Stimulated activated CD4-positive, alpha-beta T cell treated with anti-CD3 and anti-CD28 coated beads, Interleukin-15, amount 100 ng/mL, for 1 hour (primary cell): ENCODE measurements at regions not wholly inside any gene's neighbourhood (a gene's known extent, or its start where the extent isn't known, plus 50 kb on each side); places are given as distances from the start of the nearest gene placed in this dataset.

ENCODE experiments used
- DNase-seq, 2 donors: peaks; one replicate each; pipeline ENCODE4 v3.0.0-alpha.2; 2020; ENCODE audit warnings: low read depth in 1 of 2, low spot score in 1 of 2

DNA sequence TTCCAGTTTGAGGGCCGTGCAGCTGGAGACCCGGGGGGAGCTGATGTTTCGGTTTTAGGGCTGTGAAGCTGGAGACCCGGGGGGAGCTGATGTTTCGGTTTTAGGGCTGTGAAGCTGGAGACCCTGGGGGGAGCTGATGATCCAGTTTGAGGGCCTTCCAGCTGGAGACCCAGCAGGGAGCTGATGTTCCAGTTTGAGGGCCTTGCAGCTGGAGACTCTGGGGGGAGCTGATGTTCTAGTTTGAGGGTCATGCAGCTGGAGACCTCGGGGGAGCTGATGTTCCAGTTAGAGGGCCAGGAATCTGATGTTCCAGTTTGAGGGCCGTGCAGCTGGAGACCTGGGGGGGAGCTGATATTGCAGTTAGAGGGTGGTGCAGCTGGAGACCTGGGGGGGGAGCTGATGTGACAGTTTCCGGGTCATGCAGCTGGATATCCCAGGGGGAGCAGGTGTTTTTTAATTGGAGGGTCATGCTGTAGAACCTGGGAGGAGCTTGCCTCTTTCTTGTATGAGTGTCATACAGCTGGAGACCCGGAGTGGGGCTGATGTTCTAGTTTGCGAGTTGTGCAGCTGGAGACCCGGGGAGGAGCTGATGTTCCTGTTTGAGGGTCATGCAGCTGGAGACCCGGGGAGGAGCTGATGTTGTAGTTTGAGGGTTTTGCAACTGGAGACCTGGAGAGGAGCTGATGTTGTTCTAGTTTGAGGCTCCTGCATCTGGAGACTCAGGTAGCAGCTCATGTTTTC is 153.2 kb downstream of the RTP5 start:
- DNase-seq = no peak

GRCh38 chr2:242024751-242025355 is 155.3 kb downstream of the RTP5 start:
- no peak for DNase-seq

DNA sequence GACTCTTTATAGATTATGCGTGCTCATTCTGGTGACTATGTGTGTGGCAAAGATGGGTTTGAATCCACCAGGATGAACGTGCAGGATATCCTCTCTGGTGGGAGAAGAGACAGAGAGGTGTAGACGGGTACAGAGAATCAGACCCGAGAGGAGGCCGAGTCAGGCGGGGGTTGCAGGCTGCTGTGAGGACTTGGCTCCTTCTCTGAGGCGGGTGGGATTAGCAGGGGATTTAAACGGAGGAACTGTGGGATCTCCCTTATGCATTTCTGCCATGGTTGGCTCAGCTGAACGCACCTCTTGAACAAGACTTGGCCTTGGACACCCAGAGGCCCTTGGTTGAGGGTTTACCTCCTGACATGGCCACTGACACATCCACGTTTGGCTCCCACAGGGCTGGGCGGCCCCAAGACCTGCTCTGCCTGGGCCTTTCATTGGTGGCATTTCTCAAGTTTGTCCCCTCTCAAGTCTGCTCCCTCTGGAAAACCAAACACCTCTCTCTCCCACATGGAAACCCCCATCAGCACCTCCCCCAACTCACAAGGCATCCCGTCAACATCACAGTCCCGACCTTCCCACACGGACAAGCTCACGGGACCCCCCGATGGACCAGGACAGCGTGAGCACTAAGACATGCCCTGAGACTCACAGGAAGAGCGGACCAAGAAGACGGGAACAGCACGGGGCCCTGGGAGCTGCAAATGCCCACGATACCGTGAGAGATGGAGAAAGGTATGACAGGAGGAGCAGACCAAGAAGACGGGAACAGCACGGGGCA is 158.3 kb downstream of the RTP5 start:
- no peak for DNase-seq

DNA sequence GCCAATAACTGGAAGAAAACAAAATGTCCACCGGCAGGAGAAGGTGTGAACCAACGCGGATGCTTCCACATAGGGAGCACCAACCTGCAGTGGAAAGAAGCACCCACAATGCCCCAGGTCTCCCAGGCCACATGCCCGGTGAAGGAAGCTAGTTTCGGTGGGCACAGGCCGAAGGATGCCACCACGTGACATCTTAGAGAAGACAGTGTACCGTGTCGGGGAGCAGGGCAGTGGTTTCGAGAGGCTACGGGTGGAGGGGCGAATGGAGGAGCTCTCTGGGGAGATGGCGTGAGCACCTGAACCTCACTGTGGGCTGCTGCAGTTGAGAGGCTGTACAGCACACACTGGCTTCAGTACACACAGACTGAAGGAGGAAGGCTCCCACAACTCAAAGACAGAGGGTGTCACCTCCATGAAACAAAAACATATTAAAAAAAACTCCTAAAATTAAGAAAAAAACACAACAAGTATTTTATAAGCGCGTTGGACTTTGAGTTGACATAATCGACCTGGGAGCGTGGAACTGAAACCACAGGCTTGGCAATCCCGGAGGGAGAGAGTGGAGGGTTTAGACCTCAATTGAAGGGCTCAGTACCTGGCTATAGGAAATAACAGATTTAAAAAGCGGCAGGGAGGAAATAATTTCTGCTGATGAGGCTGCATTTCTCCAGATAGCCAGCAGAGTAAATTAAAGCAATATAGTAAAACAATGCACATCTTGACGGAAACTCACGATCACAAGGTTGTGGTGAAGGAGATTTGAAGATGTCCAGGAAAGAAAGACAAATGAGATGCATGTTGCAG is 160.1 kb downstream of the RTP5 start:
- no peak for DNase-seq

GRCh38 chr2:242030226-242030575 is 160.7 kb downstream of the RTP5 start:
- DNase-seq = no peak

DNA sequence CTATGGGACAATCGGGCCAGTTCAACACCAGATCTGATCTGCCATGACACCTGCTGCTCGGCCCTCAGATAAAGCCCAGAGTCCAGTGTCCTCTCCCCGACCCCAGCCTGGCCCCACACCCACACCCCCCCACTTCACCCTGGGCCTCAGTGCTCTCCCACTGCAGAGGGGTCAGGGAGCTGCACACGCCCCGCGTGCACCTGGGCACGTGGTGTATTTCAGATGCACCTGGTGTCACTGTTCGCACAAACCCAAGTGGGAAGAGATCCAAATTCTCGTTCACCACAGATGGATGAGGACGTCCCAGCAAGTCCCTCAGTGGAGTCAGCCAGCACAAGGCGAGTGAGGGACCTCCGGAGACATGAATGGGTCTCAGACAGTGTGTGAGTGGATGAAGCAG is 161.3 kb downstream of the RTP5 start:
- DNase-seq = no peak

DNA sequence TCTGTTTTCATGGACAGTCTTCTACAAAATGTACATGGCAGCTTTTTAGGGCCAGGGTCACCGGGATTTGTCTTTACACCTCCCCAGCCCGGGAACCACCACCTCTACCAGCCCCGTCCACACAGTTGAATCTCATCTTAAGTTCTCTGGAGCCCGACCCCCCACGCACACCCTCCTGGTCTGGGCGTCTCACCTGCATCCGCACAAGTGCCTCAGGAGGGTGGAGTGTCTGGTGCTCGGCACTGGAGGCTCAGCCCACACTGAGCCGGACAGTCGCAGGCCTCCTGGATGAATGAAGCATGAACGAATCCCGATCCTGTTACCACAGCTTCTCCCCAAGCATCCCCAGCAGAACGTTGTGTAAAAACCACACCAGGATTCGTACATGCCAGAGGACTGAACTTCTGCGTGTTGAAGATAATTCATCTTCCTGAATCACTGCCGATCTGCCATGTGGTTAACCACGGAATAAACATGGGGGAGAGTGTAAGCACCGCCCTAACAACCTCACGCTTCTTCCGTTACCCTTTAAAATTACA is 162.0 kb downstream of the RTP5 start:
- DNase-seq = peak in 1 of 2 donors; percentile 36

GRCh38 chr2:242032780-242033656 is 163.5 kb downstream of the RTP5 start:
- no peak for DNase-seq

GRCh38 chr2:242034138-242034537 is 164.6 kb downstream of the RTP5 start:
- no peak for DNase-seq

DNA sequence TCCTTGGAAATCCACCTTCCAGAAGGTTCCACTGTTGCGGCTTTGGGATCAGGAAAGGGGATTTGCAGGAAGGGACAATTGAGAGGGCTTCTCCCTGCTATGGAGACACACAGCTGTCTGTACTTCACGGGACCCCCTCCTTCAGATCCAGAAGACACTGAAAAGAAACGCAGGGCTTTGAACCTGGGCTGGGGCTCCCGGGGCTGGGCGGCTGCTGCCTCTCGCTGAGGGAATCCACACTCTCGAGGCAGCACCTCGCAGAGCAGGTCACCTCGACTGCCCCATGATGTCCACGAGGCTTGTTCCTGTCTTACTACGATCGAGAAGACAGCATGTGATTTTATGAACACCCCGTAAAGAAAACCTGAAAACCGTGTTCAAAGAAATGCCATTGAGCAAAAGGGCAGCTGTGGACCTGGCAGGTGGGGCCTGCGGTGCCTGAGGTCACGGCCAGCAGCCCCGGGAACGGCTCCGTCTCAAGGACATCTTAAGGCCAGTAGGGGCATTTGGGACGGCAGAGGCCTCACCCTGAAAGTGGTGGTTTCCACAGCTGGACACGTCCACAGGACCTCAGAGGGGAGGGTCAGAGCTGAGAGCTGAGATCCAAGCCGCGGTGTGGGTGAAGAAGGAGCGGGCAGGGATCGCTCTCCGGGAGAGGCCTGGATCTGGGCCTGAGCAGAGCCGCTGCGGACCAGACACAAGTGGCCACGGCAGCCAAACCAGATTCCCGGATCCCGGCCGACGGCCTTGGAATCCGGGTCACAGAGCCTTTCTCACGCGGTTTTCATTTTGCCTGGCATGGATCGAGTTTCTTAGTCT is 165.7 kb downstream of the RTP5 start:
- DNase-seq = no peak

DNA sequence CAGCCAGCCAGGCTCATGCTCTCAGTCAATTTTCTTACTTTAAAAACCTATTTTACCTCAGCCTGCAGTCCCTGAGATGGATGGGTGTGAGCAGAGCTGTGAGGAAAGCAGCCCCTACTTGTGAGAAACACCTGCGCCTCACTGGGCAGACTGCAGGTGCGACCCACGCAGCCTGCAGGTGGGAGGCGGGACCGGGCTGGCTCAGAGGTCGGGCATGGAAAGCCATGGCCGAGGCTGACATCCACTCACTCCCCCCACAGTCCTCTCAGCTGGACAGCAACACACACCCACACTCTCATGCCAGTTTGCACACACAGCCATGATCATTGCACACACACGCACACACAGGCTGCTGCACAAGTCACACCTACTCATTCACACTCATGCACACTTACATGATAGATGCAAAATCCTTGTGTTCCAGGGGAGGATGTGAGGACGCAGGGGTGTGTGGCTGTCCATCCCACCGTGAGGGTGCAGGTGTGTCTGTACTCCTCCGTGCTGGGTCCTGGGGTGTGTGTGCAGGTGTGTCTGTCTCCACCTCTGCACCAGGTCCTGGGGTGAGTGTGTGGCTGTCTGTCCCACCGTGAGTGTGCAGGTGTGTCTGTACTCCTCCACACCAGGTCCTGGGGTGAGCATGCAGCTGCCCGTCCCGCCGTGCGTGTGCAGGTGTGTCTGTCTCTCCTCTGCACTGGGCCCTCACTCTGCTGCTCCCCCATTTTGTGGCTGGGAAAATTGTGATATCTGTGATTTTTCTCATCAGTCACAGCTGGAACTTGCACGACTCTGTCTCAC is 166.5 kb downstream of the RTP5 start:
- no peak for DNase-seq

DNA sequence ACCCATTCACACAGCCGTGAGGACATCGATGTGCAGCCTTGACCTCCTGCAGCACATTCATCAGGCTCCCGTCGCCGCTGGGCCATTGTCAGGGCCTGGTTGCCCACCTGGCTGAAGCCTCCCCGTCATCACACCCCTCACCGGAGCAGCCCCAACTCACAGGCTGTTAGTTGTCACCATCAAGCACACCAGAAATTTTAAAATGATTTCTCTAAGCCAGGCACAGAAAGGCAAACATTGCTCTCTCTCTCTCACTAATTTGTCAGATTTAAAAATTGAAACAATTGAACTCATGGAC is 167.1 kb downstream of the RTP5 start:
- DNase-seq = no peak

- no peak for DNase-seq
Observed at GRCh38 chr2:242038166-242038927, 168.8 kb downstream of the RTP5 start.

DNA sequence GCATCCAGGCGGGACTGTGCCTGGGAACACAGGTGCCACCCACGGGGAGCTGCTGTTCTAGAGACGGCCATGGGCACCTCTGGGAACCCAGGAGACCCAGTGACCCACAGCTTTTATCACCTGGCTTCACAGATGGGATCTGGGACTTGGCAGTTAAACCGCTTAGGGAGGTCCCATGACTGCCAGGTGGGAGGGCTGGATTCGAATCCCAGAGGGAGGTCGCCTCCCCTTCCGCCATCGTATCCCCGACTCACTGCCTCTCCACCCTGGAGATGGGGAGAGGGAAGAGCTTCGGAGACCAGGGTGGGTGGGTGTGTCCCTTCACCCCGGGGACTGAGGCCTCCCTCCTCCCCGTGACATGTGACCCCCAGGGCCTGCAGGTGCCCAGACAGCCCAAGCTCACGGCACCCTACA is 169.4 kb downstream of the RTP5 start:
- DNase-seq = no peak

DNA sequence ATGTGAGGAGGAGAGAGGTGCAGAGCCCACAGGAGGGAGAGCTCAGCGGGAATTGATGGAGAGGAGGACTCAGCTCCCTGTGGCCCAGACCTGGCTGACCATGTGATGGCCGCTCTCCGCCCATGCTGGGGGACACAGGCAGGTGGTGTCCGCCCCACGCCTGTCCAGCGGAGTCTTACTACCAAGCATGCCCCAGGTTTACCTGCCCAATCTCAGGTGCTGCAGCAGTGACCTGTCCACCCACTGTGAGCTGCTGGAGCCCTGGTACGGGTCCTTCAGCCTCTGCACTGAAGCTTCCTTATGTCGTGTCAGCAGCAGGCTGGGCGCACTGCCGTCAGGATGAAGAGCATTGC is 170.8 kb downstream of the RTP5 start:
- DNase-seq = no peak

- no peak for DNase-seq
Observed at GRCh38 chr2:242040681-242041080, 171.2 kb downstream of the RTP5 start.

DNA sequence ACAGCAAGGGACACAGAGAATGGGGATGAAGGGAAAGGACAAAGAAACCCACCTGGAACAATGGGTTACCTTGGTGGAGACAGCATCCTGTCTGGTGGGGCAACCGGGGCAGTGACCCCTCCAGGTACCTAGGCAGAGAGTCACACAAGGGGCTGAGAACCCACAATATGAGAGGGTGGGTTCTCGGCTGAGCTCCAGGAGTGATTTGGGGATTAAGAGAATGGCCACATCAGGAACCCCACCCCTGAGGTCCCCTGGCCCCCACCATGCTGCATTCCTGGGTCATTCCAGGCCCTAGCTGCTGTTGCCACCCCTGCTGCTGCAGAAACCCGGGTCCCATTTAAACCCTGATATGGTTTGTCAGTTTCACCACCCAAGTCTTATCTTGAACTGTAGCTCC is 172.3 kb downstream of the RTP5 start:
- DNase-seq = no peak
